T-helper 22 cell (primary cell): ENCODE measurements at regions not wholly inside any gene's neighbourhood (a gene's known extent, or its start where the extent isn't known, plus 50 kb on each side); places are given as distances from the start of the nearest gene placed in this dataset.
"Not testable (repeated sequence)": the region's sequence is repeated elsewhere in the genome, so short reads cannot be mapped to it uniquely, and the experiment has no call there.

Source experiments
- DNase-seq: peaks from one replicate; pipeline ENCODE4 v3.0.0-alpha.2; 2020; ENCODE audit warnings: low read depth

DNA sequence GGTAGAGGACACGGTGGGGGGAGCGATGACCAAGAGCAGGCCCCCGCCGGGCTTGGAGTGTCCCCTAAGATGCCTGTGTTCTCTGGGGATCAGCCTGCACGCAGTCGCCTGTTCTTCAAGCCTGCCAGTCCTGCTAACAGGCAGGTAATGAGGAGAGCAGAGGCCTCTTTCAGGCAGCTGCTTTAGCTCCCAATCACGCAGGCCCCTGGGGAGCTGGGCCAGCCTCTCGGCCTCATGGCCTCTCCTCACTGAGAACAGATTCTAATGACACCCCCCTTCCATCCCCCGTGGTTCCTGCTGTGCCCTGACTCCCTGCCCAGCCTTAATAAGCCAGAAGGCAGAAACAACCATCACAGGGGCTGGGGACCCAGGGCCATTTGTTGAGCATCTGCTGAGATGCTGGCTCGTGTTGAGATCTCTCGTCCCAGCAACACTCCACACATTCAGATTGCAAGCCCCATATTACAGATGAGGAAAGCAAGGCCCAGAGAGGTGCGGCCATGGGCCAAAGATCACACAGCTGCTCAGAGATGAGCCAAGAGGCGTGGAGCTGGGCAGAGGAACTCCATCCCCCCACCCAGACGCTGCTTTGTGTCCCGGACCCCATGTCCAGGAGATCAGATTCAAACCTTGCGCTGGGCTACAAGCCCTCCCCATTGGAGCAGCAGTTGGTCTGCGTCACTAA lies 71.6 kb upstream of the CASZ1 start:
- no peak for DNase-seq

DNA sequence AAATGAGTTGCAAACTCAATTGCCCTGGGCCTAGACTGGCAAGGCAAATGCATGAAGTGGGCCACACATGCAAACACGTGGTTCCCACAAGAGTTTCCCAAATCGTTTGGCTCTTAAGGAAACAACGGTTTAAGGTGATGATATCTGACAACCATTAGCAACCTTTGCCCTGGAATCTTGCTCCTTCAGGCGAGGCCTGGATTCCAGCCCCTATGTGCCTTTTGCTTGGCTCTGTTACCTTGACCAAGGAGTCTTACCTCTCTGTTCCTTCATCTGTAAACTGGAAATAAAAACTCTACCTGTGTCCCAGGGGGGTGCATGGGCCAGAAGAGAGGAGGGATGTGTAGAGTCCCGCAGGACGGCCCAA lies 72.1 kb upstream of the CASZ1 start:
- no peak for DNase-seq

DNA sequence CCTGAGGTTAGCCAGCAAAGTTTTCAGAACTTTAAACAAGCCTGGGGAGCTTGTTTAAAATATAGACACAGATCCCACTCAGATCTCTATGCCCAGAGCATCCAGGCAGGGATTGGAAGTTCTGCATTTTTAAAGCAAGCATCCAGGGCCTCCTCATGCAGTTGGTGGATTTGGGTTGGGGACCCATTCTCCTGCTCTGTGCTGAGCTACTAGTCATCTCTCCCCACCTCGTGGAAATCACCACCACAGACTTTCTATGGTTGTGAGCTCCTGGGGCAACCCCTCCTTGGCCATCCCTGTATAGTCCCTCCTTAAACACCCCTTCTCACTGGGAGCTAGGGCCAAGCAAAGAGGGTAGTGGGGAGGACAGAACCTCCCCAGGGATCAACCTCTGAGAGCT lies 73.5 kb upstream of the CASZ1 start:
- no peak for DNase-seq

DNA sequence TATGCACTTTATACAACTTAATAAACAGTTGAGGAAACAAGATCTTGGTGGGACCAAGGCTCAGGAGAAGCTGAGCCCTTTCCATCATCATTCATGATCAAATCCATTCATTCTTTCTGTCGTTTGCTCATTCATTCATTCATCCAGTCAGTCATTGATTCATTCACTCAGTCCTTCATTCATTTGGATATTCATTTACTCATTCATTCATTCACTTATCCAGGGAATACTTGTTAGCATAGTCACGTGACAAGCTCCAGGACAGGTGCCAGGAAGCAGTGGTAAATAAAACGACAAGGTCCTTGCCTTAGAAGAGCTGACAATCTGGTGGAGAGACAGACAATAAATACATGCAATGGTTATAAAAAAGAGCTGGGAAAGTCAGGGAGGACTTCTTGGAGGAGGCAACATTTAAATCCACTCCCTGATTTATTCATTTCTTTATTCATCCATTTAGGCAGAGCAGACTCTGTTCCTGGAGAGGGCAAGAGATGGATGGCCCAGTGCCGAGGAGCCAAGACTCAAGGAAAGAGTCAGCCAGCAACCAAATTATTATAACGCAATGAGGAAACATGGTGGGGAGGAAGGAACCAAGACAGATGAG lies 74.1 kb upstream of the CASZ1 start:
- no peak for DNase-seq

DNA sequence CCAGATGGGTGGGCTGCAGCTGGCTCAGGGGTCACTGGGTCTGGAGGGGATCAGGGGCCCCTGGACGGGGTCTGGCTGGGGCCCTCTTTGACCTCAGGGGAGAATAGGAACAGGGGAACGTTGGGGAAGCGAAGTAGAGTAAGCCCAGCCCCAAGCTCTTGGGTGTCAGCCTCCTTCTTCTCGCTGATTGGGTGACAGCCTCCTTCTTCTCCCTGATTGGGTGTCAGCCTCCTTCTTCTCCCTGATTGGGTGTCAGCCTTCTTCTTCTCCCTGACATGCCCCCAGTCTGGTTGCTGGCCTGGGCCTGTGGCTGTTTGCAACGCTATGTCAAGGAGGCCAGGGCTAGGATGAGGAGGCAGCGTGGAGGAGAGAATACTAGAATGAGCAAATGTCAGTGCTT lies 76.7 kb upstream of the CASZ1 start:
- no peak for DNase-seq

DNA sequence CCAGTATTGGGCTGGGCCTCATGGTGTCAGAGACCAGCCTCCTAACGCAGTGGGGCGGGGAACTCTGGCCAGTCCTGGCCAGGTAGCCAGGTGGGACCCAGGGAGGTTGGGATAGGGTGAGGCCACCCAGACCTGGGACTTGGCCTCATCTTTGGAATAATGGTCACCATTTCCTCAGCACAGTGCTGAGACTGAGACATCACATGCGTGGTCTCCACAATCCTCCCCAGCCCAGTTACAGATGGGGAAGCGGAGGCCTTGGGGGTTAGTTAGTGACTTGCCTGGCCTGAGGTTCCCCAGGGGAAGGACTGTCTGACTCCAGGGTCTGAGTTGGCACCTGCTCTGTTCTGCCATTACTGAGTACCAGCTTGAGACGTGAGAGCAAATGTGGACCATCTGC lies 77.9 kb upstream of the CASZ1 start:
- no peak for DNase-seq

DNA sequence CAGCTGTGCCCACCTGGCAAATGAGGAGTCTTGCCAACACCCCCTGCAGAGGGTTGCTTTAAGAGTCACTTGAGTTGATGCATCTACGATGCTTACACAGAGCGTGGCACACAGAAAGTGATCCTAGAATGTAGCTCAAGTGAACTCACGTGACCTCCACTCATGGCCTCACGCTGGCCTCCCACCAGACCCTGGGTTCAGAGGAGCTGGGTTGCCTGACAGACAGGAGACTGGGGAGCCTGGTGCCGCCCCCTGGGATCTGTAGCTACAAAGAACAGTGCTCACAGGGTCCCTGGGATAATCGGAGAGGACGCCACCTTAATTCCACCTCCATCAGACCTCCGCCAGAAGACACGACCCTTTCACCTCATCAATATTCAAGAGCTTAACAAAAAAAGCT lies 81.4 kb upstream of the CASZ1 start:
- DNase-seq, result no peak

DNA sequence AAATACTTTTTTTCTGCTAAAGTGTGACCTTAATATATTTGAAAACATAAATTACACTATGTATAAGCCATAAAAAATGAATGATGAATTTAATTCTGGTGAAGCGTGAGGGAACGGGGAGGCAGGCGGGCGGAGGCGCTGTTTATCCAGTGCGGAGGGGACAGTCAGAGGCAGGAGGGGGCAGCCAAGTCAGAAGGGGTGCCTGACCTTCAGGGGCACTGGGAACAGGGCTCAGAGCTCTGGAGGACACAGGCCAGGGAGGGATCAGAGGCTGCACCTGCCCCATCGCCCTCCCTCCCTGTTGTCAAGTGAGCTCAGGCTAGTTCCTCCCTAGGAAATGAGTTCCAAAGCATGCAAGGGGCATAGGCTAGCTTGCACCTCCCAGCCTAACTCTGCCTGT lies 82.0 kb upstream of the CASZ1 start:
- DNase-seq, result no peak

DNA sequence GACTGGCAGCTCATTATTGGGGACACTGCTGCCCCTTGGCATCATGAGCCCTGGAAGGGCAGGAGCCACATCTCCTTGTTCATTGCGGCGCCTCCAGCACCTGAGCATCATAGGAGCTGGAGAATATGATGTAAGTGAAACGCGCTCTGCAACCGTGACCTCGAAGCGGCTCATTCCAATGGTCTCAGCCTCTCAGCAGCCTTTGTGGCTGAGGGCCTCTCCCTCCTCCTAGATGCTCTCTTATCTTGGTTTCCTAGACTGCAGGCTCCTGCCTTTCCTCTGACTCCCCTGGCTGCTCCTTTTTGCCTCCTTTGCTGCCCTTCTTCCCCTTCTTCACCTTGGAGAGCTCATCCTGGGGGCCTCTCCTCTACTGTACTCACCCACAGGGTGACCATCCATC lies 83.6 kb upstream of the CASZ1 start:
- no peak for DNase-seq

DNA sequence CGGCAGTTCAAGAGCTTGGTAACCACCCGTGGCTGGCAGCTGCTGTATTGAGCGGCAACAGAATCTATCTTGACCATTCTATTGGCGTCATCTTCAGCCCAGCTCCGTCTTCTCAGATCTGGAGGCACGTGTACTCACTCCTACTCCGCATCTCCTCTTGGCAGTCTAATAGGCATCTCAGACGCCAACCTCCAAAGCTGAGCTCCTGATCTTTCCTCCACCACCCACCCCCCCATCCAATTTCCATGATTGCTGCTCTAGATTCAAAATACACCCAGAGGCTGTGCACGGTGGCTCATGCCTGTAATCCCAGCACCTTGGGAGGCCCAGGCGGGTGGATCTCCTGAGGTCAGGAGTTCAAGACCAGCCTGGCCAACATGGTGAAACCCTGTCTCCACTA lies 84.6 kb upstream of the CASZ1 start:
- no peak for DNase-seq

DNA sequence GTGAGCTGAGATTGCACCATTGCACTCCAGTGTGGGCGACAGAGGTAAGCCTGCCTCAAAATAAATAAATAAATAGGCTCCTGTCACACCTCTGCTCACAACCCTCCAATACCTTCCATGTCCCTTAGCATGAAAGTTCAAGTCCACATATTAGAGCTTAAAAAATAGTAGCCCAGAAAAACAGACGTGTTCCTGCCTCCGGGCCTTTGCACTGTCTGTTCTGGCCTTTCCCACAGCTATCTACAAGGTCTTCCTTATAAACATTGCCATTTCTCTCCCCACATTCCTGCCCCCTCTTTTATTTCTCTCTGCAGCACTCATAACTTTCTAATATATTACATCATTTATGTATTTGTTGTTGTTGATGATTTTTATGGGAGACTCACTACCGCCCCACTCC lies 85.6 kb upstream of the CASZ1 start:
- no peak for DNase-seq

DNA sequence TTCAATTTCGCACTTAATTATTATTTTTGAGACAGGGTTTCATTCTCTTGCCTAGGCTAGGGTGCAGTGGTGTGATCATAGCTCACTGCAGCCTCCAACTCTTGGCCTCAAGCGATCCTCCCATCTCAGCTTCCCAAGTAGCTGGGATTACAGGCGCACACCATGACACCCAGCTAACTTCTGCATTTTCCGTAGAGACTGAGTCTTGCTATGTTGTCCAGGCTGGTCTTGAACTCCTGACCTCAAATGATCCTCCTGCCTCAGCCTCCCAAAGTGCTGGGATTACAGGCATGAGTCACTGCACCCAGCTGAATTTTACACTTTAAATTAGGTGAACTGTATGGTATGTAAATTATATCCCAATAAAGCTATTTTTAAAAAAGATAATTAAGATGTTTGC lies 90.6 kb upstream of the CASZ1 start:
- DNase-seq, result not testable (repeated sequence)

DNA sequence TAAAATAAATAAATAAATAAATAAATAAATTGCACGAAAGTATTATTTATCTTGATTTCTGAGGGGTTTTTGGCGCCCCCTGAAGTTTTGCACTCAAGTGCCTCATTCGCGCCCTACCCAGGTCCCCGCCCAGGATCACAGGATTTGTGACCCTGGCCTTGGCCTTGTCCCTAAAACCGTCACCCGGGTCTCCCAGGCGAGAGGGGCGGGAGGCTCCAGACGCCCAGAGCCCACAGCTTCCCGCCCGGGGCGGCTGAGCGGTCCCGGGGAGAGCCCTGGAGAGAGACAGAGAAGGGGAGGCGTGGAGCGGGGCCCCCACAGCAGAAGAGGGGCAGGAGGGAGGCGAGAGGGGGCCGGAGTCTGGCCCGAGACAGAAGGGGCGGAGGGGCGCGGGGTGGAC lies 91.8 kb upstream of the CASZ1 start:
- no peak for DNase-seq

DNA sequence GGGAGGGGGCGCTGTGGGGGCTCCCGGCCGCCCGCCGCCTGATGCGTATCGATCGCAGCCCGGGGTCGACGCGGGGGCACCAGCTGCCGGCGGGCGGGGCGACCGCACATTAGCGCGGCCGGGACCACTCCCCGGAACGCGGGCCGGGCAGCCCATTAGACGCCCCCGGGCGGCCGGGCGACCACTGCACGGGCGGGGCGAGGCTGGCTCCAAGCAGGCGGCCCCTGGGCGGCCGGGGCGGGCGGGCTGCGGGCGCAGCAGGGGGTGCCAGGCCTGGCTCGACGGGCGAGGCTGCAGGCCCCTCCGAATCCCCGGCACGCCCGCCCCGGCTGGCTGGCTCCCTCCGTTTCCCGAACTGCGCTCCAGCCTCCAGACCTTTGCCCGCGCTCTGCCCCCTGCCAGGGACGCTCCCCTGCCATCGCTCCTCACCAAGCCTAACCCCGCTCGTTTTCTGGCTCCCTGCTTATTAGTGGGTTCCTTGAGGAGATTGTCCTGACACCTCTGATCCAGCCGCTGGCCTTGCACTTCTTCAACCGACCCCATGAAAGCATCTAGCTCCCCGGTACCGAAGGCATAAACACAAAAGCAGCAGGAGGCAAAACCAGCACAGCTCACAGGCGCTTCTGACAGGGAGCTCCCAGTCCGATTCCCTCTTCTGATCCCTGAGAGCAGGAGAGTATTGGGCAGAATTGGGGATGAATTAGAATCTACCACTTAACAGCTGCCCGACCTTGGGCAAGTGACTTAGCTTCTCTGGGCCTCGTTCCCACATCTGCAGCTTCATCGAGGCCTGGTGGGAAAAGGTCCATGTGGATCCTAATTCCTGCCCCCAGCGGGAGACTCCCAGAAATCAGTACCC lies 92.6 kb upstream of the CASZ1 start:
- no peak for DNase-seq

DNA sequence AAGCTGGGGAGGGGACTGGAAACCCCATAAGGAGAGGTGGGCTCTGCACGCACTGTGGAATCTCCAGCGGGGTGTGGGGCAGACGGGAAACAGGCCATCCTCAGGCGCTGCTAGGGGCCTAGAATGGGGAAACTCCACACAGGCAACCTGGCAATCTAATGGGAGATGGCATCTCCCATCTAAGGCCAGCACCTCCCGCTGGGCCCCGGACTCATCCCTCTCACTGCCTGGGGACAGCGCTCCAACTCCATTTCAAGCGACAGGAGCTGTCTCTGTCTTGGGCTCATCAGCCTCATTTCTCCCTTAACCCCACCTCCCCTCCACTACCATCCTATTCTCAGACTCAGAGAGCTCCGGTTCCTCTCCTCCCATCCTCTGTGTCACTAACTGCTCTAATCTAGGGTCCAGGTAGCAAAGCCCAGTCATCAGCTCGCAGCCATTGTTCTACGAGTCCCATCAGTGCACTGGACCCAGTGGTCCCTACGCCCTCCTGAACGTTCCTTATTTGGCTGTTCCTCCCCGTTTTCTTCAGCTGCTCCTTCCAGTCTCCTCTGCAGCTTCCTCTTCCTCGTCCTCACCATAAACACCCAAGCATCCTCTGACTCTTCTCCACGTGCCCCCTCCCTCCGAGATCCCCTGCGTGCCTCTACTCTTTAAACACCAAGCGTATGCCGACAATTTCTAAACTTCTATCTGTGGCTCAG lies 93.4 kb upstream of the CASZ1 start:
- no peak for DNase-seq

DNA sequence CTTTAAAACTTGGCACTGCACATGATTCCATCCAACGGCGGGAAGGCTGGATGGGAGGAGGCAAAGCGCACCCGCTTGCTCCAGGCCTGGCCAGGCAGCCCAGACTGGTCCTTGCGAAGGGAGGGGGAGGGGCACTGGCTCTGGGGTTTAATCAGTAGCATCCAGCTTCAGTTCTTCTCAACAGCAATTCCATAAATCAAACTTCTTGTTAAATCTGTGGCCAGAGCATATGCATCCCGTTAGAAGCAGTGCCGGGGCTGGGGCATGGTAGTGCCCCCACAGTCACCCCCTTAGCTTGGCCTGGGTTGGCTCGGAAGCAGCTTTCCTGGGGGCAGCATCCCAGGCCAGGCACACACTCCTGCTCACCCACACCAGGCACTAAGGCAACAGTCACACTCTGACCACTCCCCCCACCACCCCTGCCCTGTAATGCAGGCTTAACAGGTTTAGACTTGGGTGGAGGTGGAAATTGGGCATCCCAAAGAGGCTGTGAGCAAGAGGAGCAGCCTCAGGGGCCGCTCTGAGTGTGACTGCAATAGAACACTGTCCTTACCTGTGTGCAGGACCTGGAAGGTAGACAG lies 94.1 kb upstream of the CASZ1 start:
- no peak for DNase-seq

DNA sequence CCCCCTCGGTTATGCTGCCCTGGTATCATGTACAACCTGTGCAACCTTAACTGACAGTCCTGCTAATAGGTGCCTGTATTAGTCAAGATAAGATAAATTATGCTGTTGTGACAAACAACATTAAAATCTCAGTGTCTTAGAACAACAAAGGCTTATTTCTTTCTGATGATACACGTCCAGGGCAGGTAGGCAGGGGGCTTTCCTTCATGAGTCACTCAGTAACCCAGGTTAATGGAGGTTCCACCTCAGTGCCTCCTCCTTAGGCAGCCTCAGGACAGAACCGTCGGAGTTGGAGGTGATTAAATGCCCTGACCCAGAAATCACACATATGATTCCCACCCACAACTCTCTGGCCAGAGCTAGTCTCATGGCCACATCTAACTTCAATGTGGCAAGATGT lies 94.6 kb upstream of the CASZ1 start:
- no peak for DNase-seq

DNA sequence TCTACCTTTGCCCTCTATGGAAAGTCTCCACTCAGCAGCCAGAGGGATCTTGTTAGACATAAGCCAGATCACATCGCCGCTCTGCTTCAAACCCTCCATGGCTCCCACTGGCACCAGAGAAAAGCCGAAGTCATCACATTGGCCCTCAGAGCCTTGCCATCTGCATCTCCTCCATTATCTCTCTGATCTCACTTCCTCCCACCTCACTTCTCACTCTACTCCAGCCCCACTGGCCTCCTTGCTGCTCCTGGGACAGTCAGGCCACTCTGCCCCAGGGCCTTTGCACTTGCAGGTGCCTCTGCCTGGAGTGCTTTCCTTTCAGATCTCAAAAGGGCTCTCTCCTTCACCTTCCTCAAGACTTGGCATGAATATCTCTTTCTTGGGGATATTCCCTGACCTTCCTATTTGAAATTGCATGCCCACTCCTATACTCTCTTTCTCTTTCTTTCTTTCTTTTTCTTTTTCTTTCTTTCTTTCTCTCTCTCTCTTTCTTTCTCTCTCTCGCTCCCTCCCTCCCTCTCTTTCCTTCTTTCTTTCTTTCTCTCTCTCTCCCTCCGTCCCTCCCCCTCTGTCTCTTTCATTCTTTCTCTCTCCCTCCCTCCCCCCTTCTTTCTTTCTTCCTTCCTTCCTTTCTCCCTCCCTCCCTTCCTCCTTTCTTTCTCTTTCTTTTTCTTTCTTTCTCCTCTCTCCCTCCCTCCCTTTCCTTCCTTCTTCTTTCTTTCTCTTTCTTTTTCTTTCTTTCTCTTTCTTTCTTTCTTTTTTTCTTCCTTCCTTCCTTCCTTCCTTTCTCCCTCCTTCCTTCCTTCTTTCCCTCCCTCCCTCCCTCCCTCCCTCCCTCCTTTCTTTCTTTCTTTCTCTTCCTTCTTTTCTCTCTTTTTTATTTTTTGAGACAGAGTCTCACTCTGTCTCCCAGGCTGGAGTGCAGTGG lies 96.0 kb upstream of the CASZ1 start:
- no peak for DNase-seq

DNA sequence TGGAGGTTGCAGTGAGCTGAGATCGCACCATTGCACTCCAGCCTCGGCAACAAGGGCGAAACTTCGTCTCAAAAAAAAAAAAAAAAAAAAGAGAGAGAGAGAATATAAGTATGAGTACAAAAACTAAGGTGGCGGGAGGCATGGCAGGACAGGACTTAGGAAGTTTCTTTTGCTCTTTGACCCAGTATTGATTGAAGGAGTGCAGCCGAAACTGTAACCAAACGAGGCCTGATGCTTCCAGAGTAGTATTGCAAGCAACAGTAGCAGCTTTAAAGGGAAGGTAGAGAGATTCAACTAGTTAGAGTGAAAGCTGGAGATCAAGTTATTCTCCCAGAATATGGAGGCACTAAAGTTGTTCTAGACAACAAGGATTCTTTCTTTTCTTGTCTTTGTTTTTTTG lies 99.2 kb upstream of the CASZ1 start:
- no peak for DNase-seq

DNA sequence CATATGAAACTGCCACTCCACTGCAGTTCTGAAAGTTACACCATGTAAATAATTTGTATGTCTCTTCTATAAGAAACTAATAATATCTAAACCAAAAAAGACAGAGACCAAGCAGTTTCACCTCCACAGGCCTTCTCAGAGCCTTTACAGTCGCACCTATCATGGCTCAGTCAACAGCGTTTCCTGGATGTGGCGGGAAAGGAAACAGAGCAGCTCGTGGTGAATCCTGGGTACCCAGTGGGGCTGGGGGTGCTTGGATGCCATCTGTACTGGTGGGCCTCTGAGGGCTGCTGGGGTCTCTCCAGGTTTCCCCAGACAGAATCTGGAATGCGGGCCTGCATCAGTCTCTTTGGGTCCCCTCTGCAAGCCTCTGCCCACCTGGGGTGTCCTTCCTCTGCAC lies 100.2 kb upstream of the CASZ1 start:
- no peak for DNase-seq

DNA sequence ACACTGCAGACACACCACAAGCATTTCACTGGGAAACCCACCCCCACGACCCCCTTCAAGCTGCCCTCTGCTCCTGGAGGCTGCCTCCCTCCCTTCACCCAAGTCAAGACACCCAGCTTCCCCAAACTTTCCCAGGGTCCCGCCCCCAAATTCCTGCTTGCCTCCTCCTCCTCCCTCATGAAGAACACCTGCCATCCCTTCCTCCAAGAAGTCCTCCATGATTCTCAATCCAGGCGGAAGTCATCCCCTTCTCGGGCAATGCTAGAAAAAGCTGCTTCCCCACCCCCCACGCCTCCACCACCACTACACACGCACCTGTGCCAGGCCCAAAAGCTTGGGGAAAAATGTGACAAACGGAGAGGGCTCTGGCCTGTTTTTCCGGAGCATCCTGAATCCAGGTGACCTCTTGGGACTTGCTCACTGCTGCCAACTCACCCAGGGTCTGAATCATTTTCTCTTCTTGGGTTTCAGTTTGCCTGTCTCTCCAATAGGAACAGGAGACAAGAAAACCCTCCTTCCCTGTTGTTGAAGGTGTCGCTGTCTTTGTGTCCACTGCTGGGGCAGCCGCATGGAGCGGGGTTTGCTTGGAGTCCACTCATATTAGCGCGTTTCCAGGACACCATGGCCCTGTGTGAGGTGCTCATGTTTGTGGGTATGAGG lies 101.0 kb upstream of the CASZ1 start:
- DNase-seq, result no peak
